Lower lobe of right lung (tissue), 2 donors: ENCODE measurements at regions not wholly inside any gene's neighbourhood (a gene's known extent, or its start where the extent isn't known, plus 50 kb on each side); places are given as distances from the start of the nearest gene placed in this dataset.

Experiments used
- ATAC-seq, 2 donors: fragments of 200-7000 bp; cut with Tn5 transposase; one replicate each; pipeline ENCODE4 v1.9.1; 2020 to 2022; ENCODE audit warnings: mild to moderate bottlenecking in 2 of 2, moderate library complexity in 2 of 2
- DNase-seq: peaks from one replicate; pipeline ENCODE4 v3.0.0-alpha.2; 2020
- H3K27ac ChIP-seq: fragments of 200-600 bp; one replicate; pipeline ENCODE4 v1.8.0; 2022
- H3K27me3 ChIP-seq: fragments of 200-600 bp; one replicate; pipeline ENCODE4 v1.8.0; 2022; ENCODE audit warnings: low read depth
- H3K36me3 ChIP-seq: fragments of 200-600 bp; one replicate; pipeline ENCODE4 v1.8.0; 2022; ENCODE audit warnings: mild to moderate bottlenecking
- H3K4me1 ChIP-seq: fragments of 200-600 bp; one replicate; pipeline ENCODE4 v1.8.0; 2022
- H3K4me3 ChIP-seq: fragments of 200-600 bp; one replicate; pipeline ENCODE4 v1.8.0; 2022; ENCODE audit warnings: mild to moderate bottlenecking
- H3K9me3 ChIP-seq: fragments of 200-600 bp; one replicate; pipeline ENCODE4 v1.8.0; 2022
- CTCF ChIP-seq: fragments of 200-600 bp; IDR thresholded peaks from one replicate; pipeline ENCODE4 v1.8.0; 2022; ENCODE audit warnings: antibody characterized with exemption, mild to moderate bottlenecking
- intact Hi-C: fragments of 100-400 bp; cut with DNase I; formaldehyde crosslinking; loops from one replicate; pipeline ENCODE4 v1.11.0; 2022
- donor health status: DM: no; HTN: yes; CAD: no; lungs with severe emphysema.

GRCh38 chr3:177733936-177734335, 536.7 kb upstream of the TBL1XR1 start:
- H3K27me3 ChIP-seq, result no peaks in the 10 kb centered on the region
- H3K27ac ChIP-seq, result no peak overlapping the region
- no peaks in the 10 kb centered on the region for H3K9me3 ChIP-seq
- DNase-seq, result no peak
- no peak for TF ChIP-seq CTCF
- H3K36me3 ChIP-seq, result no peaks in the 10 kb centered on the region
- H3K4me1 ChIP-seq, result peaks cover 9% of the 10 kb centered on the region
- H3K4me3 ChIP-seq, result no peak overlapping the region
- intact Hi-C loops, result no loop called here
- no peak for ATAC-seq

GRCh38 chr3:177735431-177735830, 538.1 kb upstream of the TBL1XR1 start:
- Histone ChIP-seq H3K4me1 (no peaks in the 10 kb centered on the region), H3K27ac (no peak overlapping the region), H3K27me3 (no peaks in the 10 kb centered on the region), H3K36me3 (no peaks in the 10 kb centered on the region), H3K4me3 (no peak overlapping the region), H3K9me3 (no peaks in the 10 kb centered on the region)
- no peak for ATAC-seq
- no peak for DNase-seq
- no peak for TF ChIP-seq CTCF
- intact Hi-C loops, result no loop called here

- no peak overlapping the region for H3K4me3 ChIP-seq
- TF ChIP-seq CTCF, result no peak
- DNase-seq, result no peak
- H3K9me3 ChIP-seq, result no peaks in the 10 kb centered on the region
- H3K4me1 ChIP-seq, result no peaks in the 10 kb centered on the region
- no peaks in the 10 kb centered on the region for H3K36me3 ChIP-seq
- H3K27ac ChIP-seq, result no peak overlapping the region
- intact Hi-C loops, result no loop called here
- H3K27me3 ChIP-seq, result no peaks in the 10 kb centered on the region
- no peak for ATAC-seq
These were observed 542.2 kb upstream of the TBL1XR1 start for GRCh38 chr3:177739461-177739860.

- Histone ChIP-seq H3K27ac (no peak overlapping the region), H3K36me3 (no peaks in the 10 kb centered on the region), H3K9me3 (no peaks in the 10 kb centered on the region), H3K4me3 (no peak overlapping the region), H3K4me1 (peaks cover 5% of the 10 kb centered on the region), H3K27me3 (no peaks in the 10 kb centered on the region)
- ATAC-seq (no peak), DNase-seq (no peak)
- TF ChIP-seq CTCF, result no peak
- intact Hi-C loops, result no loop called here
These were observed 543.0 kb upstream of the TBL1XR1 start for GRCh38 chr3:177740254-177740653.

GRCh38 chr3:177742273-177742672, 545.0 kb upstream of the TBL1XR1 start:
- no peak for DNase-seq

More at GRCh38 chr3:177742273-177742672, 545.0 kb upstream of the TBL1XR1 start:
- intact Hi-C loops, result no loop called here
- H3K4me3 ChIP-seq, result no peak overlapping the region
- no peaks in the 10 kb centered on the region for H3K9me3 ChIP-seq
- peaks cover 7% of the 10 kb centered on the region for H3K4me1 ChIP-seq
- H3K36me3 ChIP-seq, result no peaks in the 10 kb centered on the region
- no peak overlapping the region for H3K27ac ChIP-seq
- ATAC-seq, result no peak
- TF ChIP-seq CTCF, result no peak
- no peaks in the 10 kb centered on the region for H3K27me3 ChIP-seq
